ENCODE measurements at regions not wholly inside any gene's neighbourhood (a gene's known extent, or its start where the extent isn't known, plus 50 kb on each side); places are given as distances from the start of the nearest gene placed in this dataset.

DNA sequence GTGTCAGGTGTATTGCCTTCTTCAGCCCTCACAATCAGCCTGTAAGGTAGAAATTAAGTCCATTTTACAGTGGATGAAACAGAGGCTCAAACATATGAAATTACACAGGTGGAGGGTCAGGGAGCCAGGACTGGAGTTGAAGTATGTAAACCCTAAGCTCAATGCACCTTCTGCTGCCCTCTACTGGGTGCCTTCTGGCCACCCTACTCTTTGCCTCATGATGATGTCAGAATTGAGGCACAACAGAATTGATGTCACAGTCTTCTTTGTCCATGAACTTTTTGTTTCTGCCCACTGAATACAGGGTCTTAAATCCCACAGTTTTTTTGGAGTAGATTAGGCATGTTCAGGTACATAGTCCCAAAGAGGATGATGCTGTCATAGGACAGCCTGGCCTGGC is 400.8 kb upstream of the CHD6 start:
- TF ChIP-seq POLR2A (IDR thresholded peaks at IDR 0.05; ENCODE audit: low read depth, low read length) (no peak), POLR2AphosphoS5 (IDR thresholded peaks at IDR 0.05; ENCODE audit: low read depth, low read length) (no peak), TAF1 (IDR thresholded peaks at IDR 0.05; ENCODE audit: borderline replicate concordance, low read depth, low read length) (no peak)
